SU-DHL-6 (cell line): ENCODE measurements at regions not wholly inside any gene's neighbourhood (a gene's known extent, or its start where the extent isn't known, plus 50 kb on each side); places are given as distances from the start of the nearest gene placed in this dataset.
"Not testable (repeated sequence)": the region's sequence is repeated elsewhere in the genome, so short reads cannot be mapped to it uniquely, and the experiment has no call there.

Experiments used
- H2AFZ ChIP-seq: fragments of 200-600 bp; sonication (generic); 2 replicates; pipeline ENCODE4 v1.6.1; 2014; ENCODE audit warnings: low read depth, mild to moderate bottlenecking, moderate library complexity, mixed read lengths, antibody characterized with exemption, low read length; ENCODE audit not compliant: severe bottlenecking
- H3F3A ChIP-seq: fragments of 200-600 bp; shearing (Covaris generic); 2 replicates; pipeline ENCODE4 v1.6.0; 2016; ENCODE audit warnings: antibody characterized with exemption, mild to moderate bottlenecking; ENCODE audit not compliant: insufficient read depth
- H3K27ac ChIP-seq: fragments of 200-600 bp; sonication (generic); 2 replicates; pipeline ENCODE4 v1.5.1; 2016; ENCODE audit warnings: low read depth, mild to moderate bottlenecking, low read length, moderate library complexity, mixed read lengths
- H3K27me3 ChIP-seq: fragments of 200-600 bp; sonication (generic), shearing (Covaris generic); 2 replicates; pipeline ENCODE4 v1.6.0; 2014; ENCODE audit warnings: mild to moderate bottlenecking, low read length
- H3K36me3 ChIP-seq: fragments of 200-600 bp; sonication (generic); 2 replicates; pipeline ENCODE4 v1.6.1; 2014; ENCODE audit warnings: mild to moderate bottlenecking, low read length, mixed read lengths
- H3K4me2 ChIP-seq: fragments of 300-600, 200-600 bp; shearing (Covaris generic), sonication (generic); 2 replicates; pipeline ENCODE4 v1.6.0; 2014; ENCODE audit warnings: low read length, low read depth, mild to moderate bottlenecking; ENCODE audit not compliant: poor library complexity, severe bottlenecking
- H3K4me3 ChIP-seq: fragments of 200-600 bp; sonication (generic); 2 replicates; pipeline ENCODE4 v1.5.1; 2014; ENCODE audit warnings: antibody characterized with exemption, low read length, mild to moderate bottlenecking, mixed read lengths; ENCODE audit not compliant: insufficient read depth, poor library complexity, severe bottlenecking
- H3K79me2 ChIP-seq: fragments of 200-600 bp; sonication (generic); 2 replicates; pipeline ENCODE4 v1.6.1; 2014; ENCODE audit warnings: mild to moderate bottlenecking, low read length, moderate library complexity; ENCODE audit not compliant: insufficient read depth
- H3K9ac ChIP-seq: fragments of 200-600 bp; sonication (generic); 2 replicates; pipeline ENCODE4 v1.7.0; 2014; ENCODE audit warnings: mild to moderate bottlenecking, low read length
- H3K9me2 ChIP-seq: fragments of 200-600 bp; sonication (generic); replicated peaks from 2 replicates; pipeline ENCODE4 v1.6.1; 2014; ENCODE audit warnings: low read length; ENCODE audit not compliant: insufficient read depth
- H3K9me3 ChIP-seq: fragments of 200-600 bp; sonication (generic); 2 replicates; pipeline ENCODE4 v1.6.1; 2014; ENCODE audit warnings: low read length, mixed read lengths; ENCODE audit not compliant: insufficient read depth
- H4K20me1 ChIP-seq: fragments of 200-600 bp; sonication (generic); 2 replicates; pipeline ENCODE4 v1.6.1; 2014; ENCODE audit warnings: low read depth, mild to moderate bottlenecking, antibody characterized with exemption, low read length, moderate library complexity, mixed read lengths
- EZH2phosphoT487 ChIP-seq: fragments of 200-600 bp; sonication (generic), shearing (Covaris generic); conservative IDR thresholded peaks from 2 replicates; pipeline ENCODE4 v1.6.1; 2018; ENCODE audit warnings: mild to moderate bottlenecking, antibody characterized with exemption, low read length, moderate library complexity, mixed read lengths
- TF ChIP-seq, protein P1 (sequence below): fragments of 200-600 bp; sonication (generic); IDR thresholded peaks from one replicate; pipeline ENCODE4 v1.5.1; 2017; ENCODE audit warnings: antibody characterized with exemption, mild to moderate bottlenecking, low read length, moderate library complexity; ENCODE audit not compliant: insufficient read depth, poor library complexity, severe bottlenecking

GRCh38 chr3:25849641-25850385 is 59.9 kb downstream of the OXSM start:
- H2AFZ ChIP-seq: no peak overlapping the region
- TF ChIP-seq, protein P1, sequence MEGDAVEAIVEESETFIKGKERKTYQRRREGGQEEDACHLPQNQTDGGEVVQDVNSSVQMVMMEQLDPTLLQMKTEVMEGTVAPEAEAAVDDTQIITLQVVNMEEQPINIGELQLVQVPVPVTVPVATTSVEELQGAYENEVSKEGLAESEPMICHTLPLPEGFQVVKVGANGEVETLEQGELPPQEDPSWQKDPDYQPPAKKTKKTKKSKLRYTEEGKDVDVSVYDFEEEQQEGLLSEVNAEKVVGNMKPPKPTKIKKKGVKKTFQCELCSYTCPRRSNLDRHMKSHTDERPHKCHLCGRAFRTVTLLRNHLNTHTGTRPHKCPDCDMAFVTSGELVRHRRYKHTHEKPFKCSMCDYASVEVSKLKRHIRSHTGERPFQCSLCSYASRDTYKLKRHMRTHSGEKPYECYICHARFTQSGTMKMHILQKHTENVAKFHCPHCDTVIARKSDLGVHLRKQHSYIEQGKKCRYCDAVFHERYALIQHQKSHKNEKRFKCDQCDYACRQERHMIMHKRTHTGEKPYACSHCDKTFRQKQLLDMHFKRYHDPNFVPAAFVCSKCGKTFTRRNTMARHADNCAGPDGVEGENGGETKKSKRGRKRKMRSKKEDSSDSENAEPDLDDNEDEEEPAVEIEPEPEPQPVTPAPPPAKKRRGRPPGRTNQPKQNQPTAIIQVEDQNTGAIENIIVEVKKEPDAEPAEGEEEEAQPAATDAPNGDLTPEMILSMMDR: no peak
- no peak for TF ChIP-seq EZH2phosphoT487
- no peak overlapping the region for H3K4me2 ChIP-seq
- no peaks in the 10 kb centered on the region for H3K27me3 ChIP-seq
- no peak overlapping the region for H3K27ac ChIP-seq
- no peak overlapping the region for H3K4me3 ChIP-seq
- H4K20me1 ChIP-seq: no peaks in the 10 kb centered on the region
- no peaks in the 10 kb centered on the region for H3K9me2 ChIP-seq
- no peaks in the 10 kb centered on the region for H3K9me3 ChIP-seq
- H3K79me2 ChIP-seq: no peaks in the 10 kb centered on the region
- H3K36me3 ChIP-seq: no peaks in the 10 kb centered on the region
- no peak overlapping the region for H3K9ac ChIP-seq
- H3F3A ChIP-seq: no peaks in the 10 kb centered on the region

DNA sequence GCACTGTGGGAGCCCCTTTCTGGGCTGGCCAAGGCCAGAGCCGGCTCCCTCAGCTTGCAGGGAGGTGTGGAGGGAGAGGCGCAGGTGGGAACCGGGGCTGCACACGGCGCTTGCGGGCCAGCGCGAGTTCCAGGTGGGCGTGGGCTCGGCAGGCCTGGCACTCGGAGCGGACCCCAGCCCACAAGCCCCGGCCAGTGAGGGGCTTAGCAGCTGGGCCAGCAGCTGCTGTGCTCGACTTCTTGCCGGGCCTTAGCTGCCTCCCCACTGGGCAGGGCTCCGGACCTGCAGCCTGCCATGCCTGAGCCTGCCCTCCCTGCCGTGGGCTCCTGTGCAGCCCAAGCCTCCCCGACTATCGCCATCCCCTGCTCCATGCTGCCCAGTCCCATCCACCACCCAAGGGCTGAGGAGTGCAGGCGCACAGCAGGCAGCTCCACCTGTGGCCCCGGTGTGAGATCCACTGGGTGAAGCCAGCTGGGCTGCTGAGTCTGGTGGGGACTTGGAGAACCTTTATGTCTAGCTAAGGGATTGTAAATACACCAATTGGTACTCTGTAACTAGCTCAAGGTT is 61.9 kb downstream of the OXSM start:
- H3K9me2 ChIP-seq, H4K20me1 ChIP-seq, H3K27ac ChIP-seq, H3K36me3 ChIP-seq, H3K4me2 ChIP-seq, H2AFZ ChIP-seq, H3F3A ChIP-seq, H3K9ac ChIP-seq, H3K9me3 ChIP-seq, H3K79me2 ChIP-seq, H3K27me3 ChIP-seq, H3K4me3 ChIP-seq: not testable (repeated sequence)

- Histone ChIP-seq H3K79me2 (no peaks in the 10 kb centered on the region), H2AFZ (no peak overlapping the region), H3K4me2 (no peak overlapping the region), H4K20me1 (no peaks in the 10 kb centered on the region), H3K9ac (no peak overlapping the region), H3K36me3 (no peaks in the 10 kb centered on the region), H3K4me3 (no peak overlapping the region), H3K27ac (no peak overlapping the region), H3K9me2 (no peaks in the 10 kb centered on the region), H3K27me3 (no peaks in the 10 kb centered on the region), H3K9me3 (no peaks in the 10 kb centered on the region), H3F3A (no peaks in the 10 kb centered on the region)
- TF ChIP-seq EZH2phosphoT487: no peak
- TF ChIP-seq, protein P1: no peak
Observed at GRCh38 chr3:25854214-25854613, 64.3 kb downstream of the OXSM start.

DNA sequence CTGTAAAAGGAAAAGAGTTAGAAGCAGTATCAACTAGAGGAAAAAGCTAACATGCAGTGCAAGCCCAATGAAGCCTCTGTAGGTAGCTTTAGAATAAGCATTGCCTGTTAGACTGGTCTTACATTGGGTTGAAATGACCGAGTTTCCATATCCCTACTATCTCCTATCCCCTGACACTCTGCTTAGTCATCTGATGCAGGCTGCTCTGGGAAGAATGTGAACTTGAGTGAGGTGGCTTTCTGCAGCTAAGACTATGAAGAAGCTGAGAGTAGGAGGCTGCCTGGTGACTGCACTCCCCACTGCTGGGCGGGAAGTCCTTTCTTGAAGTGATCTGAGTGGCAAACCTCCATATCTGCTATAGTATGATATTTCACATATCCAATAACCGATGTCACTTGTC is 64.7 kb downstream of the OXSM start:
- Histone ChIP-seq H3K9ac (no peak overlapping the region), H3K79me2 (no peaks in the 10 kb centered on the region), H2AFZ (no peak overlapping the region), H3K9me3 (no peaks in the 10 kb centered on the region), H3K27me3 (no peaks in the 10 kb centered on the region), H3K4me3 (no peak overlapping the region), H3K27ac (no peak overlapping the region), H3K9me2 (no peaks in the 10 kb centered on the region), H3K4me2 (no peak overlapping the region), H3K36me3 (no peaks in the 10 kb centered on the region), H3F3A (no peaks in the 10 kb centered on the region), H4K20me1 (no peaks in the 10 kb centered on the region)
- TF ChIP-seq, protein P1: no peak
- no peak for TF ChIP-seq EZH2phosphoT487
